Ishikawa (cell line): ENCODE measurements at regions not wholly inside any gene's neighbourhood (a gene's known extent, or its start where the extent isn't known, plus 50 kb on each side); places are given as distances from the start of the nearest gene placed in this dataset.

Source experiments
- CEBPB ChIP-seq: IDR thresholded peaks from 2 replicates; pipeline ENCODE4 v1.6.1; 2012
- EP300 ChIP-seq: IDR thresholded peaks from 2 replicates; pipeline ENCODE4 v1.6.1; 2012; ENCODE audit warnings: borderline replicate concordance
- FOXM1 ChIP-seq: IDR thresholded peaks from 2 replicates; pipeline ENCODE4 v1.6.1; 2012; ENCODE audit warnings: low read depth, borderline replicate concordance
- NFIC ChIP-seq: IDR thresholded peaks from 2 replicates; pipeline ENCODE4 v1.6.1; 2012
- RAD21 ChIP-seq: IDR thresholded peaks from 2 replicates; pipeline ENCODE4 v1.6.1; 2012; ENCODE audit warnings: low read depth
- TAF1 ChIP-seq: IDR thresholded peaks from 2 replicates; pipeline ENCODE4 v1.6.1; 2012; ENCODE audit warnings: low read depth, mild to moderate bottlenecking
- TCF12 ChIP-seq: IDR thresholded peaks from 2 replicates; pipeline ENCODE4 v1.6.1; 2012; ENCODE audit warnings: low read depth
- USF1 ChIP-seq: IDR thresholded peaks from 2 replicates; pipeline ENCODE4 v1.6.1; 2012
- YY1 ChIP-seq: IDR thresholded peaks from 2 replicates; pipeline ENCODE4 v1.6.1; 2012; ENCODE audit warnings: low read depth

- no peak for TF ChIP-seq YY1
- no peak for TF ChIP-seq RAD21
- TF ChIP-seq CEBPB: no peak
- no peak for TF ChIP-seq FOXM1
- no peak for TF ChIP-seq EP300
- no peak for TF ChIP-seq USF1
- TF ChIP-seq TCF12: no peak
- TF ChIP-seq TAF1: no peak
- TF ChIP-seq NFIC: no peak
These were observed 271.4 kb upstream of the HDAC4 start for GRCh38 chr2:239671916-239672849.
